Small intestine (tissue), 7 donors: ENCODE measurements at regions not wholly inside any gene's neighbourhood (a gene's known extent, or its start where the extent isn't known, plus 50 kb on each side); places are given as distances from the start of the nearest gene placed in this dataset.
A peak's percentile ranks its signal among the peaks of the same experiment; 100 is the strongest.
"Not testable (repeated sequence)": the region's sequence is repeated elsewhere in the genome, so short reads cannot be mapped to it uniquely, and the experiment has no call there.

ENCODE experiments used
- DNase-seq, 2 donors: peaks; one replicate each; pipeline versions ENCODE4 v3.0.0 to v3.0.0-alpha.2; 2013
- FAIRE-seq: peaks from 2 replicates; lab custom pipeline; 2012; peaks lifted over from hg19 to GRCh38; lab: Jason Lieb, UNC
- H3K27ac ChIP-seq, 3 donors: one replicate each; pipeline ENCODE4 v1.5.1; 2013; ENCODE audit warnings: low read length in 2 of 3, mild to moderate bottlenecking in 2 of 3, control low read depth in 1 of 3, inconsistent platforms in 1 of 3, low read depth in 1 of 3, moderate library complexity in 1 of 3
- H3K27me3 ChIP-seq, 3 donors: one replicate each; pipeline ENCODE4 v1.6.1; 2013; ENCODE audit warnings: low read length in 3 of 3, inconsistent platforms in 1 of 3; ENCODE audit not compliant: control insufficient read depth in 3 of 3, insufficient read depth in 3 of 3
- H3K36me3 ChIP-seq, 3 donors: one replicate each; pipeline ENCODE4 v1.6.1; 2013; ENCODE audit warnings: low read length in 3 of 3, inconsistent platforms in 1 of 3, low read depth in 1 of 3, mild to moderate bottlenecking in 1 of 3, moderate library complexity in 1 of 3; ENCODE audit not compliant: control insufficient read depth in 3 of 3, insufficient read depth in 2 of 3
- H3K4me1 ChIP-seq, 3 donors: one replicate each; pipeline ENCODE4 v1.6.1; 2013; ENCODE audit warnings: low read length in 2 of 3, inconsistent platforms in 1 of 3, low read depth in 1 of 3, mild to moderate bottlenecking in 1 of 3, moderate library complexity in 1 of 3; ENCODE audit not compliant: control insufficient read depth in 3 of 3, insufficient read depth in 2 of 3
- H3K4me3 ChIP-seq, 3 donors: one replicate each; pipeline ENCODE4 v1.5.1; 2013; ENCODE audit warnings: low read length in 3 of 3, control low read depth in 1 of 3, inconsistent platforms in 1 of 3, low read depth in 1 of 3, mild to moderate bottlenecking in 1 of 3, moderate library complexity in 1 of 3
- H3K9me3 ChIP-seq, 2 donors: one replicate each; pipeline ENCODE4 v1.6.1; 2013; ENCODE audit warnings: low read depth in 1 of 2, low read length in 1 of 2; ENCODE audit not compliant: control insufficient read depth in 2 of 2, insufficient read depth in 1 of 2
- WGBS, 3 donors: extraction: QIAGEN DNeasy Blood & Tissue Kit; methylation state at CpG; one replicate each; pipeline ENCODE4 v1.1.7; 2013; 5-methylcytosine and 5-hydroxymethylcytosine counted together
- donor health status: healthy with polysubstance abuse.
- donor health status: control.
- donor health status: control.
- donor health status: Bipolar disorder and iron deficiency.
- donor health status: healthy.

GRCh38 chr10:32135796-32136195 is 79.6 kb upstream of the KIF5B start:
- not testable (repeated sequence) for H3K27me3 ChIP-seq, H3K27ac ChIP-seq, DNase-seq, H3K4me3 ChIP-seq, H3K9me3 ChIP-seq, H3K36me3 ChIP-seq, FAIRE-seq
- H3K4me1 ChIP-seq, result peaks cover 2 to 28% (median 15%) of the 10 kb centered on the region in 3 donors
- WGBS, 3 donors, result 88 to 89% (median 88%) methylated on average over 5 of the region's 5 CpGs

DNA sequence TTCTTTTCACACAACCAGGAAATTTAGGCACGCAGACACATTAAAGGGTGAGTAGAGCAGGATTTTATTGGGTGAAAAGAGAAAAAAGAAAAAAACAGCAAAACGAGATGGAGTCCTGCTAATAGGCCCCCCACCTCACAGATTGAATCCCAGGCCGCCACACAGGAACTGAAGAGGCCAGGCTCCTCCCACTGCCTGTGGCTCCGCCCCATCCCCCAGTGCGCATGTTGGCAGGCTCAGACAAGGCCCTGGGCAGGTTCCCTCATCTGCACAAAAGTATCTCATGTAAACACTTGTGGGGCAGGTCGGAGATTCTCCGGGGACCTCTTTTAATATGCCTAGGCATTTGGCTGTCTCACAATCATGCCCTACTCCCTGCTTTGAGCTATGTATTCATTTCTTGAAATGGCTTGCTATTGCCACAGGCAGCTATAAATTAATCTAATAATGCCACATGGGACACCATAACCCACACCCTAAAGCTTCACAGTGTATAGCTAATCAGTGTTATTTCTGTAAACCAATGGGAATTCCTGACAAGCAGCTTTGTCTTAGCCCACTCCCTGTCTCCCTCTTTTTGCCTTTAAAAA is 76.2 kb upstream of the KIF5B start:
- WGBS, 3 donors, result 79 to 85% (median 80%) methylated on average over 7 of the region's 7 CpGs
- FAIRE-seq (no peak), DNase-seq (no peak)
- H3K27me3 ChIP-seq, result no peaks in the 10 kb centered on the region
- H3K36me3 ChIP-seq, result no peaks in the 10 kb centered on the region
- H3K9me3 ChIP-seq, result peaks cover 0 to 5% of the 10 kb centered on the region in 2 donors
- H3K4me3 ChIP-seq, result no peak overlapping the region
- peak overlapping the region in 1 of 3 donors; percentile 43 for H3K27ac ChIP-seq
- H3K4me1 ChIP-seq, result peaks cover 2 to 25% (median 6%) of the 10 kb centered on the region in 3 donors

- FAIRE-seq (no peak), DNase-seq (peak; percentile 66 to 72)
- no peak overlapping the region for H3K4me3 ChIP-seq
- H3K27ac ChIP-seq, result peak overlapping the region in 2 of 3 donors; percentile 64 to 74
- H3K36me3 ChIP-seq, result no peaks in the 10 kb centered on the region
- peaks cover 0 to 5% of the 10 kb centered on the region in 2 donors for H3K9me3 ChIP-seq
- peaks cover 2 to 25% (median 6%) of the 10 kb centered on the region in 3 donors for H3K4me1 ChIP-seq
- 7 to 33% (median 13%) methylated on average over 3 of the region's 3 CpGs for WGBS, 3 donors
- H3K27me3 ChIP-seq, result no peaks in the 10 kb centered on the region
Measured at GRCh38 chr10:32131388-32131787, 75.2 kb upstream of the KIF5B start.

DNA sequence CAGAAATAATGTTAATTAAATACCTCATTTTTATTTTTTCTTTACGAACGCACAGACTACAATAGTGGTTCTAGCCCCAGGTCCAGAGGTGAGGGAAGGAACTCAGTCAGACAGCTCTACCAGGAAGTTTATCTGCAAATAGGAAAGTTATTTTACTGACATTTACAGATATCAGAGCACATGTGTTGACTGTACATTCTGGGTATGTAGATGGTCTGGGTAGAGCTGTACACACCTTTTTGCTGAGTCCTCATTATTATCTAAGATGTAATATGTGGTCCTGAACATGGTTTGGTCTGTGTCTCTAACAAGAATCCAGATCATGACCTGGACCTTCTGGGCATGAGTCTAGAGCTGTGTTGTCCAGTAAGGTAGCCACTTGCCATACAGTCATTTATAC is 74.6 kb upstream of the KIF5B start:
- Histone ChIP-seq H3K27ac (peak overlapping the region in 2 of 3 donors; percentile 64 to 74), H3K27me3 (no peaks in the 10 kb centered on the region), H3K36me3 (no peaks in the 10 kb centered on the region), H3K9me3 (peaks cover 0 to 5% of the 10 kb centered on the region in 2 donors), H3K4me3 (no peak overlapping the region), H3K4me1 (peaks cover 2 to 25% (median 6%) of the 10 kb centered on the region in 3 donors)
- 23 to 65% (median 47%) methylated on average over 2 of the region's 2 CpGs for WGBS, 3 donors
- FAIRE-seq (no peak), DNase-seq (peak; percentile 51 to 60)

- WGBS, 3 donors, result 67 to 87% (median 84%) methylated on average over 7 of the region's 7 CpGs
- H3K36me3 ChIP-seq, result no peaks in the 10 kb centered on the region
- no peak overlapping the region for H3K27ac ChIP-seq
- no peak for DNase-seq
- peaks cover 0 to 2% (median 0%) of the 10 kb centered on the region in 3 donors for H3K4me1 ChIP-seq
- peaks cover 1 to 17% of the 10 kb centered on the region in 2 donors for H3K9me3 ChIP-seq
- no peaks in the 10 kb centered on the region for H3K27me3 ChIP-seq
- H3K4me3 ChIP-seq, result no peak overlapping the region
- FAIRE-seq, result no peak
Measured at GRCh38 chr10:32125023-32125422, 68.8 kb upstream of the KIF5B start.

- Histone ChIP-seq H3K27me3 (no peaks in the 10 kb centered on the region), H3K9me3 (peaks cover 1 to 17% of the 10 kb centered on the region in 2 donors), H3K27ac (no peak overlapping the region), H3K4me1 (no peaks in the 10 kb centered on the region), H3K4me3 (no peak overlapping the region), H3K36me3 (no peaks in the 10 kb centered on the region)
- 73 to 82% (median 79%) methylated on average over 4 of the region's 4 CpGs for WGBS, 3 donors
- no peak for FAIRE-seq
- no peak for DNase-seq
Measured at GRCh38 chr10:32123021-32123420, 66.8 kb upstream of the KIF5B start.

GRCh38 chr10:32121648-32122047 is 65.4 kb upstream of the KIF5B start:
- no peak overlapping the region for H3K4me3 ChIP-seq
- 33 to 94% (median 53%) methylated on average over 4 of the region's 4 CpGs for WGBS, 3 donors
- no peaks in the 10 kb centered on the region for H3K27me3 ChIP-seq
- no peaks in the 10 kb centered on the region for H3K4me1 ChIP-seq
- DNase-seq (no peak), FAIRE-seq (no peak)
- H3K36me3 ChIP-seq, result no peaks in the 10 kb centered on the region
- H3K9me3 ChIP-seq, result peaks cover 1 to 17% of the 10 kb centered on the region in 2 donors
- no peak overlapping the region for H3K27ac ChIP-seq

- 90 to 94% (median 91%) methylated on average over 3 of the region's 3 CpGs for WGBS, 3 donors
- Histone ChIP-seq H3K4me1 (no peaks in the 10 kb centered on the region), H3K4me3 (no peak overlapping the region), H3K27me3 (peaks cover 0 to 2% (median 0%) of the 10 kb centered on the region in 3 donors), H3K9me3 (peaks cover 1 to 20% of the 10 kb centered on the region in 2 donors), H3K27ac (no peak overlapping the region), H3K36me3 (no peaks in the 10 kb centered on the region)
- DNase-seq (no peak), FAIRE-seq (no peak)
Measured at GRCh38 chr10:32120147-32120546, 63.9 kb upstream of the KIF5B start.

DNA sequence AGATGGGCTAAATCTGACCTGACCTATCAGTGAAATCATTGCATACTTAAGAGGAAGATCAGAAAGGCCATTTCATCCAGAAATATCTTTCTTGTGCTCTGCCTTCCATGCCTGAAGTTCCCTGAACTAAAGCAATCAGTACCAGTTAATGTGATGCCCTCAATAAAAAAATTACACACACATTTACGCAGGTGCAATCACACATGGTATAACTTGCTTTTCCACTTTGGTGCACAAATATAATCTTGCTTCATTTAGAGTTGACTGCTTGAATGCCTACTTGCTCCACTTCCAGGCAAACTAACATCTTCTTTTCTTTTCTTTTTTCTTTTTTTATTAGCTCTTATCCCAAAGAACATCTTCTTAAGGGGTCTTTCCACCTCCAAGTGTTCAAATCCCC is 58.3 kb upstream of the KIF5B start:
- FAIRE-seq, result no peak
- Histone ChIP-seq H3K9me3 (peaks cover 0 to 10% of the 10 kb centered on the region in 2 donors), H3K4me3 (no peak overlapping the region), H3K36me3 (no peaks in the 10 kb centered on the region), H3K4me1 (no peaks in the 10 kb centered on the region), H3K27ac (no peak overlapping the region), H3K27me3 (peaks cover 0 to 3% (median 0%) of the 10 kb centered on the region in 3 donors)
- DNase-seq, result peak; percentile 25 to 45
- 3 to 67% (median 14%) methylated on average over 1 of the region's 1 CpG for WGBS, 3 donors
